HG03460 (cell line): ENCODE measurements at regions not wholly inside any gene's neighbourhood (a gene's known extent, or its start where the extent isn't known, plus 50 kb on each side); places are given as distances from the start of the nearest gene placed in this dataset.
"Not testable (repeated sequence)": the region's sequence is repeated elsewhere in the genome, so short reads cannot be mapped to it uniquely, and the experiment has no call there.

Source experiments
- ATAC-seq: cut with Tn5 transposase; IDR thresholded peaks from one replicate; pipeline ENCODE4 v1.9.1; 2021; ENCODE audit not compliant: unreplicated experiment

- ATAC-seq, result not testable (repeated sequence)
Observed at GRCh38 chr4:154907345-154908045, 126.4 kb downstream of the RBM46 start.

GRCh38 chr4:154908168-154908567 lies 127.1 kb downstream of the RBM46 start:
- ATAC-seq, result no peak

- no peak for ATAC-seq
Observed at GRCh38 chr4:154911097-154911496, 130.0 kb downstream of the RBM46 start.

GRCh38 chr4:154911608-154912098 lies 130.6 kb downstream of the RBM46 start:
- ATAC-seq, result no peak

GRCh38 chr4:154916068-154916467 lies 135.0 kb downstream of the RBM46 start:
- no peak for ATAC-seq

- no peak for ATAC-seq
Observed at GRCh38 chr4:154927126-154927680, 146.1 kb downstream of the RBM46 start.

- ATAC-seq, result no peak
Observed at GRCh38 chr4:154928640-154929257, 147.7 kb downstream of the RBM46 start.

GRCh38 chr4:154936873-154937272 lies 155.8 kb downstream of the RBM46 start:
- no peak for ATAC-seq

GRCh38 chr4:154939851-154940250 lies 158.8 kb downstream of the RBM46 start:
- ATAC-seq, result no peak

- ATAC-seq, result no peak
Observed at GRCh38 chr4:154942176-154942575, 161.1 kb downstream of the RBM46 start.

GRCh38 chr4:154944996-154945395 lies 163.9 kb downstream of the RBM46 start:
- ATAC-seq, result no peak

- no peak for ATAC-seq
Observed at GRCh38 chr4:154946113-154946512, 165.0 kb downstream of the RBM46 start.

- no peak for ATAC-seq
Observed at GRCh38 chr4:154953691-154954090, 172.6 kb downstream of the RBM46 start.

- no peak for ATAC-seq
Observed at GRCh38 chr4:154954117-154954516, 173.0 kb downstream of the RBM46 start.

GRCh38 chr4:154958121-154958520 lies 177.0 kb downstream of the RBM46 start:
- no peak for ATAC-seq

- no peak for ATAC-seq
Observed at GRCh38 chr4:154958621-154959358, 177.7 kb downstream of the RBM46 start.

- ATAC-seq, result no peak
Observed at GRCh38 chr4:154959756-154960155, 178.7 kb downstream of the RBM46 start.

- no peak for ATAC-seq
Observed at GRCh38 chr4:154960476-154960875, 179.4 kb downstream of the RBM46 start.

- ATAC-seq, result peak; percentile 85
Observed at GRCh38 chr4:154961263-154961662, 180.2 kb downstream of the RBM46 start.

- ATAC-seq, result no peak
Observed at GRCh38 chr4:154973244-154974035, 192.4 kb downstream of the RBM46 start.

- ATAC-seq, result no peak
Observed at GRCh38 chr4:154977228-154977627, 196.2 kb downstream of the RBM46 start.
